NCI-H146 treated with DMSO at 0.1 percent for 48 hours (cell line): ENCODE measurements at regions not wholly inside any gene's neighbourhood (a gene's known extent, or its start where the extent isn't known, plus 50 kb on each side); places are given as distances from the start of the nearest gene placed in this dataset.

Source experiments
- DNase-seq: peaks from one replicate; lab custom pipeline; 2025; ENCODE audit not compliant: unreplicated experiment; lab: John Stamatoyannopoulos, UW

GRCh38 chr17:22410136-22410535, 717.8 kb downstream of the KCNJ18 start:
- DNase-seq = no peak

- DNase-seq = no peak
Observed at GRCh38 chr17:22411185-22411784, 719.0 kb downstream of the KCNJ18 start.

GRCh38 chr17:22435231-22435974, 743.1 kb downstream of the KCNJ18 start:
- DNase-seq = no peak

GRCh38 chr17:22441776-22442175, 749.5 kb downstream of the KCNJ18 start:
- DNase-seq = no peak

- DNase-seq = no peak
Observed at GRCh38 chr17:22443061-22443460, 750.7 kb downstream of the KCNJ18 start.

- no peak for DNase-seq
Observed at GRCh38 chr17:22453181-22453580, 760.9 kb downstream of the KCNJ18 start.

GRCh38 chr17:22454070-22454999, 762.0 kb downstream of the KCNJ18 start:
- DNase-seq = no peak

- DNase-seq = no peak
Observed at GRCh38 chr17:22459331-22459952, 767.1 kb downstream of the KCNJ18 start.

- no peak for DNase-seq
Observed at GRCh38 chr17:22459953-22460350, 767.6 kb downstream of the KCNJ18 start.

GRCh38 chr17:22460461-22461063, 768.2 kb downstream of the KCNJ18 start:
- no peak for DNase-seq

- no peak for DNase-seq
Observed at GRCh38 chr17:22461460-22462145, 769.3 kb downstream of the KCNJ18 start.

GRCh38 chr17:22462461-22462860, 770.1 kb downstream of the KCNJ18 start:
- no peak for DNase-seq

GRCh38 chr17:22463110-22463850, 771.0 kb downstream of the KCNJ18 start:
- no peak for DNase-seq

GRCh38 chr17:22464041-22464440, 771.7 kb downstream of the KCNJ18 start:
- no peak for DNase-seq

- no peak for DNase-seq
Observed at GRCh38 chr17:22467720-22468119, 775.4 kb downstream of the KCNJ18 start.

GRCh38 chr17:22469101-22469880, 777.0 kb downstream of the KCNJ18 start:
- DNase-seq = no peak

- DNase-seq = no peak
Observed at GRCh38 chr17:22469941-22470340, 777.6 kb downstream of the KCNJ18 start.

- DNase-seq = no peak
Observed at GRCh38 chr17:22470411-22471175, 778.3 kb downstream of the KCNJ18 start.
